ENCODE measurements at regions not wholly inside any gene's neighbourhood (a gene's known extent, or its start where the extent isn't known, plus 50 kb on each side); places are given as distances from the start of the nearest gene placed in this dataset.

DNA sequence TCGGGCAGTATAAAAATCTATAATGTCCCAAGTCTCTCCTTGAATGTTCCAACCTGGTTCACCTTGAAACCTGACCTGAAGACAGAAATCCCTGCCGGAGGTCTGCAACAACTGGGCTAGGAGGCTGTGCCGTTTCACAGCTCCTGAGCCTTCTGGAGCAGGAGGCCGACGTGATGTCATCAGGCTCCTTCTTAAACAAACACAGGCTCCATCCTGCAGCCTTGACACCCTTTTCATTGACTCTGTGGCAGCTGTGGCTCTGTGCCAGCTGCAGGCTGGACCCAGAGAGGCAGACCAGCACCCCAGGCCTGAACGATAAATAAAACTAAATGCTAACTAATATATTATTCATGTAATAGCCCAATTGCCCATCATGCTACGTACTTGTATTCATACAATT lies 483.9 kb downstream of the CD83 start:
- ChIA-PET CTCF (no interaction called here), RAD21 (ENCODE audit: low non-redundant PET in 1 of 2, low total read pairs in 2 of 2, uncharacterized antibody in 2 of 2, unreplicated experiment in 2 of 2) (no interaction called here), POLR2A (no interaction called here)
- H3K4me3 ChIP-seq (replicated peaks in 1 of 2; ENCODE audit: low read depth in 1 of 2, low read length in 2 of 2) = no peak overlapping the region
- H4K20me1 ChIP-seq (ENCODE audit: insufficient read depth) = no peaks in the 10 kb centered on the region
- intact Hi-C loops (cut with micrococcal nuclease) = no loop called here
- no peak for TF ChIP-seq ZNF274 (IDR thresholded peaks at IDR 0.05; ENCODE audit: low read depth, low read length)
- no peak for TF ChIP-seq SIN3A (IDR thresholded peaks at IDR 0.05; ENCODE audit: low read depth)
- no peak for TF ChIP-seq YY1 (IDR thresholded peaks at IDR 0.05; ENCODE audit: extremely low read depth, insufficient replicate concordance, low read depth, low read length)
- TF ChIP-seq, protein P1, sequence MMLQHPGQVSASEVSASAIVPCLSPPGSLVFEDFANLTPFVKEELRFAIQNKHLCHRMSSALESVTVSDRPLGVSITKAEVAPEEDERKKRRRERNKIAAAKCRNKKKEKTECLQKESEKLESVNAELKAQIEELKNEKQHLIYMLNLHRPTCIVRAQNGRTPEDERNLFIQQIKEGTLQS (IDR thresholded peaks at IDR 0.05) = no peak
- TF ChIP-seq ELF1 (IDR thresholded peaks at IDR 0.05; ENCODE audit: borderline replicate concordance, low read depth) = no peak
- no peak for TF ChIP-seq POLR2A (IDR thresholded peaks at IDR 0.05; ENCODE audit: borderline replicate concordance, extremely low read depth, insufficient read depth, insufficient read length)
- no peak for TF ChIP-seq CBX3 (IDR thresholded peaks at IDR 0.05; ENCODE audit: low read depth)
- no peak for TF ChIP-seq EZH2phosphoT487 (IDR thresholded peaks at IDR 0.05; ENCODE audit: borderline replicate concordance)
- no peak for TF ChIP-seq CEBPB (IDR thresholded peaks at IDR 0.05; ENCODE audit: low read depth)
- no peak for TF ChIP-seq SP1 (IDR thresholded peaks at IDR 0.05; ENCODE audit: low read depth)
- no peak for TF ChIP-seq RAD21 (IDR thresholded peaks at IDR 0.05; ENCODE audit: low read depth)
- H3K79me2 ChIP-seq (ENCODE audit: insufficient read depth, low read length) = no peaks in the 10 kb centered on the region
- ATAC-seq = no peak
- H3K9ac ChIP-seq (ENCODE audit: low read length) = no peak overlapping the region
- no peak for DNase-seq (ENCODE audit: low read depth, low spot score)
- H2AFZ ChIP-seq (ENCODE audit: low read depth, low read length, poor library complexity, severe bottlenecking) = no peak overlapping the region
- H3K4me2 ChIP-seq (ENCODE audit: low read length) = no peak overlapping the region
- H3K9me2 ChIP-seq (ENCODE audit: insufficient read depth) = no peaks in the 10 kb centered on the region
- H3K9me3 ChIP-seq (ENCODE audit: control insufficient read depth in 1 of 2, insufficient read depth in 1 of 2, low read depth in 1 of 2, low read length in 2 of 2) = no peaks in the 10 kb centered on the region
- H3K27ac ChIP-seq (ENCODE audit: low read depth, low read length) = no peak overlapping the region
- peaks cover 0 to 6% of the 10 kb centered on the region in 2 experiments; a peak in 1 of 4 replicates for H3K4me1 ChIP-seq (ENCODE audit: control insufficient read depth in 1 of 2, insufficient read depth in 2 of 2, low read length in 2 of 2)
- BruUV-seq (replicated peaks) = no TSS peak
- H3K36me3 ChIP-seq (ENCODE audit: control insufficient read depth in 1 of 2, insufficient read depth in 2 of 2, low read length in 2 of 2) = no peaks in the 10 kb centered on the region
- no peaks in the 10 kb centered on the region for H3K27me3 ChIP-seq (ENCODE audit: insufficient read depth, low read length)

DNA sequence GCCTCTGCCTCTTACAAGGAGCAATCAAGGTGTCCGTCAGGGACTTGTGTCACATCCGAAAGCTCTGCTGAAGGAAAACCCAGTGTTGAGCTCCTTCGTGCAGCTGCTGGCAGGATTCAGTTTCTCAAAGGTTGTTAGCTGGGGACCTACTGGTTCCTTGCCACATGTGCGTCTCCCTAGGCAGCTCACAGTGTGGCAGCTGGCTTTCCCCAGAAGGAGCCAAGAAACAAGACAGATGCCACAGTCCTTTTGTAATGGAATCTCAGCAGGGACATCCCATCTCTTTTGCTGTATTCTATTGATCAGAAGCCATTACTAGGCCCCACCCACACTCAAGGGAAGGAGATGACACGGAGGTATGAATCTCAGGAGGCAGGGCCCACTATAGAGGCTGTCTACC lies 488.8 kb downstream of the CD83 start:
- BruUV-seq (replicated peaks) = no TSS peak
- no peaks in the 10 kb centered on the region for H3K9me2 ChIP-seq (ENCODE audit: insufficient read depth)
- RAD21 ChIA-PET (ENCODE audit: low non-redundant PET in 1 of 2, low total read pairs in 2 of 2, uncharacterized antibody in 2 of 2, unreplicated experiment in 2 of 2) = no interaction called here
- CTCF ChIA-PET = no interaction called here
- no peaks in the 10 kb centered on the region for H3K27me3 ChIP-seq (ENCODE audit: insufficient read depth, low read length)
- H3K4me2 ChIP-seq (ENCODE audit: low read length) = no peak overlapping the region
- no peaks in the 10 kb centered on the region for H3K9me3 ChIP-seq (ENCODE audit: control insufficient read depth in 1 of 2, insufficient read depth in 1 of 2, low read depth in 1 of 2, low read length in 2 of 2)
- no peak for DNase-seq (ENCODE audit: low read depth, low spot score)
- no peak overlapping the region for H3K9ac ChIP-seq (ENCODE audit: low read length)
- no peaks in the 10 kb centered on the region for H4K20me1 ChIP-seq (ENCODE audit: insufficient read depth)
- H3K4me1 ChIP-seq (ENCODE audit: control insufficient read depth in 1 of 2, insufficient read depth in 2 of 2, low read length in 2 of 2) = peaks cover 0 to 5% of the 10 kb centered on the region in 2 experiments; a peak in 1 of 4 replicates
- no peak overlapping the region for H3K27ac ChIP-seq (ENCODE audit: low read depth, low read length)
- H3K79me2 ChIP-seq (ENCODE audit: insufficient read depth, low read length) = no peaks in the 10 kb centered on the region
- H3K4me3 ChIP-seq (replicated peaks in 1 of 2; ENCODE audit: low read depth in 1 of 2, low read length in 2 of 2) = no peak overlapping the region
- no peak for ATAC-seq
- intact Hi-C loops (cut with micrococcal nuclease) = no loop called here
- H3K36me3 ChIP-seq (ENCODE audit: control insufficient read depth in 1 of 2, insufficient read depth in 2 of 2, low read length in 2 of 2) = no peaks in the 10 kb centered on the region
- POLR2A ChIA-PET = no interaction called here
- no peak overlapping the region for H2AFZ ChIP-seq (ENCODE audit: low read depth, low read length, poor library complexity, severe bottlenecking)
- TF ChIP-seq EGR1 (IDR thresholded peaks at IDR 0.05; ENCODE audit: low read depth) (no peak), ZNF274 (IDR thresholded peaks at IDR 0.05; ENCODE audit: low read depth, low read length) (no peak), SIN3A (IDR thresholded peaks at IDR 0.05; ENCODE audit: low read depth) (no peak), POLR2AphosphoS5 (IDR thresholded peaks at IDR 0.05; ENCODE audit: low read depth, low read length) (no peak), ELF1 (IDR thresholded peaks at IDR 0.05; ENCODE audit: borderline replicate concordance, low read depth) (no peak), TCF7L2 (IDR thresholded peaks at IDR 0.05; ENCODE audit: borderline replicate concordance, extremely low read depth, insufficient read depth, insufficient read length) (no peak), POLR2A (IDR thresholded peaks at IDR 0.05; ENCODE audit: borderline replicate concordance, extremely low read depth, insufficient read depth, insufficient read length) (no peak), CEBPB (IDR thresholded peaks at IDR 0.05; ENCODE audit: low read depth) (no peak), EZH2 (IDR thresholded peaks at IDR 0.05) (no peak), YY1 (IDR thresholded peaks at IDR 0.05; ENCODE audit: extremely low read depth, insufficient replicate concordance, low read depth, low read length) (no peak)
- TF ChIP-seq, protein P2, sequence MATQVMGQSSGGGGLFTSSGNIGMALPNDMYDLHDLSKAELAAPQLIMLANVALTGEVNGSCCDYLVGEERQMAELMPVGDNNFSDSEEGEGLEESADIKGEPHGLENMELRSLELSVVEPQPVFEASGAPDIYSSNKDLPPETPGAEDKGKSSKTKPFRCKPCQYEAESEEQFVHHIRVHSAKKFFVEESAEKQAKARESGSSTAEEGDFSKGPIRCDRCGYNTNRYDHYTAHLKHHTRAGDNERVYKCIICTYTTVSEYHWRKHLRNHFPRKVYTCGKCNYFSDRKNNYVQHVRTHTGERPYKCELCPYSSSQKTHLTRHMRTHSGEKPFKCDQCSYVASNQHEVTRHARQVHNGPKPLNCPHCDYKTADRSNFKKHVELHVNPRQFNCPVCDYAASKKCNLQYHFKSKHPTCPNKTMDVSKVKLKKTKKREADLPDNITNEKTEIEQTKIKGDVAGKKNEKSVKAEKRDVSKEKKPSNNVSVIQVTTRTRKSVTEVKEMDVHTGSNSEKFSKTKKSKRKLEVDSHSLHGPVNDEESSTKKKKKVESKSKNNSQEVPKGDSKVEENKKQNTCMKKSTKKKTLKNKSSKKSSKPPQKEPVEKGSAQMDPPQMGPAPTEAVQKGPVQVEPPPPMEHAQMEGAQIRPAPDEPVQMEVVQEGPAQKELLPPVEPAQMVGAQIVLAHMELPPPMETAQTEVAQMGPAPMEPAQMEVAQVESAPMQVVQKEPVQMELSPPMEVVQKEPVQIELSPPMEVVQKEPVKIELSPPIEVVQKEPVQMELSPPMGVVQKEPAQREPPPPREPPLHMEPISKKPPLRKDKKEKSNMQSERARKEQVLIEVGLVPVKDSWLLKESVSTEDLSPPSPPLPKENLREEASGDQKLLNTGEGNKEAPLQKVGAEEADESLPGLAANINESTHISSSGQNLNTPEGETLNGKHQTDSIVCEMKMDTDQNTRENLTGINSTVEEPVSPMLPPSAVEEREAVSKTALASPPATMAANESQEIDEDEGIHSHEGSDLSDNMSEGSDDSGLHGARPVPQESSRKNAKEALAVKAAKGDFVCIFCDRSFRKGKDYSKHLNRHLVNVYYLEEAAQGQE (IDR thresholded peaks at IDR 0.05; ENCODE audit: low read depth) = no peak
- TF ChIP-seq, protein P1 (IDR thresholded peaks at IDR 0.05) = no peak
- TF ChIP-seq, protein P3, sequence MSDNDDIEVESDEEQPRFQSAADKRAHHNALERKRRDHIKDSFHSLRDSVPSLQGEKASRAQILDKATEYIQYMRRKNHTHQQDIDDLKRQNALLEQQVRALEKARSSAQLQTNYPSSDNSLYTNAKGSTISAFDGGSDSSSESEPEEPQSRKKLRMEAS (IDR thresholded peaks at IDR 0.05) = no peak

Measured in HCT116 (cell line).